ENCODE measurements at regions not wholly inside any gene's neighbourhood (a gene's known extent, or its start where the extent isn't known, plus 50 kb on each side); places are given as distances from the start of the nearest gene placed in this dataset.

DNA sequence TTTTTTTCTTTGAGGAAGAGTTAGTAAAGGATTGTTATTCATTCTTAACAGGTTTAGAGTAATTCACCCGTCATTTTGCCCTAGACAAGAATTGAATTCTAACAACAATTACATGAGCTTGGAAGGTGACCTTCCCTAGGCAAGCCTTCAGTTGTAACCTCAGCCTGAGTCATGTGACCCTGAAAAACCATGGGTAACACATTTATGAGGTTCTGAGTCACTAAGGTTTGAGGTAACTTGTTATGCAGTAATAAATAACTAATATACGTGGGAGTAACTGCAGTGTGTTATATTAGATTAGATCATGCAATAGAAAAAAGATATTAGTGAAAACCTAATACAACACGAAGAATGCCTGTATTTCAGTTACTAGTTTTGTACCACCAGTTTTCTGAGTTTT is 237.6 kb upstream of the NDN start:
- Histone ChIP-seq H3K14ac (ENCODE audit: low read length) (no peak overlapping the region), H3K36me3 (ENCODE audit: control insufficient read depth in 1 of 2, insufficient read depth in 2 of 2, low read length in 2 of 2) (no peaks in the 10 kb centered on the region), H3K79me1 (ENCODE audit: low read length) (no peaks in the 10 kb centered on the region), H3K4me2 (ENCODE audit: low read length) (no peak overlapping the region), H3K27me3 (ENCODE audit: insufficient read depth, low read length) (no peaks in the 10 kb centered on the region), H3K4ac (ENCODE audit: low read depth, low read length) (no peak overlapping the region), H3K9me3 (ENCODE audit: insufficient read depth, low read depth, low read length) (peaks cover 2% of the 10 kb centered on the region), H2BK120ac (ENCODE audit: insufficient read depth, low read length, poor library complexity) (no peak overlapping the region), H4K12ac (ENCODE audit: low read depth, low read length) (no peak overlapping the region), H2AFZ (ENCODE audit: insufficient read depth, low read length, poor library complexity) (no peak overlapping the region), H2AK5ac (ENCODE audit: low read length) (no peak overlapping the region), H3K18ac (ENCODE audit: low read length) (no peak overlapping the region), H2BK5ac (ENCODE audit: low read depth, low read length, poor library complexity) (no peak overlapping the region), H3K4me3 (ENCODE audit: low read depth, low read length) (no peak overlapping the region), H3K23ac (ENCODE audit: low read length) (no peak overlapping the region), H2BK12ac (ENCODE audit: low read length) (no peak overlapping the region), H4K91ac (ENCODE audit: low read depth, low read length) (no peak overlapping the region), H3K4me1 (ENCODE audit: control insufficient read depth in 1 of 2, insufficient read depth in 2 of 2, low read length in 2 of 2) (no peaks in the 10 kb centered on the region), H3K9ac (ENCODE audit: low read length) (no peak overlapping the region), H3K79me2 (ENCODE audit: control insufficient read depth, insufficient read depth, low read length, poor library complexity) (no peaks in the 10 kb centered on the region), H4K8ac (ENCODE audit: low read depth, low read length) (no peak overlapping the region), H3K27ac (ENCODE audit: low read depth, low read length) (no peak overlapping the region)
- WGBS (ENCODE audit: extremely low coverage, insufficient coverage, insufficient read length): no CpG with 5 or more reads among the region's 3 CpGs
- no peak for DNase-seq

DNA sequence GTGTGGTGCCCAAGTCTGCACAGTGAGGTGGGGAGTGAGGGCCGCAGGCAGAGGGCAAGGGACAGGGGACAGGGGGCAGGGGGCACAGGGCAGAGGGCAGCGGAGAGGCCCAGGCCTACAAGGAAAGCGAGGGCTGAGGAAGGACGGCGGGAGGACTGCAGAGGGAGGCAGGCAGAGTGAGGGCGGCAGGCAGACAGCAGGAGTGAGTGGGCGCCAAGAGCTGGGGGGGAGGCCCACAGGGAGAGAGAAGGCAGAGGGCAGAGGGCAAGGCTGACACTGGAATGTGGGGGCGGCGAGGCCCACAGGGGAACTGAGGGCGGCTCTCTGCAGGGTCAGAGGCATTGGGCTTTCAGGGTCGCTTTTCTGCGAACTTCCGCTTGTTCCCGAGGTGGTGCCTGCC is 267.8 kb upstream of the NDN start:
- Histone ChIP-seq H3K79me2 (ENCODE audit: control insufficient read depth, insufficient read depth, low read length, poor library complexity) (no peaks in the 10 kb centered on the region), H4K12ac (ENCODE audit: low read depth, low read length) (no peak overlapping the region), H2AFZ (ENCODE audit: insufficient read depth, low read length, poor library complexity) (no peak overlapping the region), H3K27ac (ENCODE audit: low read depth, low read length) (no peak overlapping the region), H3K14ac (ENCODE audit: low read length) (no peak overlapping the region), H3K9me3 (ENCODE audit: insufficient read depth, low read depth, low read length) (peaks cover 5% of the 10 kb centered on the region), H3K4me3 (ENCODE audit: low read depth, low read length) (peak overlapping the region; percentile 20), H2AK5ac (ENCODE audit: low read length) (no peak overlapping the region), H3K23ac (ENCODE audit: low read length) (no peak overlapping the region), H3K36me3 (ENCODE audit: control insufficient read depth in 1 of 2, insufficient read depth in 2 of 2, low read length in 2 of 2) (no peaks in the 10 kb centered on the region), H3K4me1 (ENCODE audit: control insufficient read depth in 1 of 2, insufficient read depth in 2 of 2, low read length in 2 of 2) (no peaks in the 10 kb centered on the region), H3K4me2 (ENCODE audit: low read length) (no peak overlapping the region), H2BK12ac (ENCODE audit: low read length) (no peak overlapping the region), H2BK120ac (ENCODE audit: insufficient read depth, low read length, poor library complexity) (no peak overlapping the region), H3K79me1 (ENCODE audit: low read length) (no peaks in the 10 kb centered on the region), H3K18ac (ENCODE audit: low read length) (no peak overlapping the region), H4K8ac (ENCODE audit: low read depth, low read length) (no peak overlapping the region), H3K9ac (ENCODE audit: low read length) (no peak overlapping the region), H2BK5ac (ENCODE audit: low read depth, low read length, poor library complexity) (no peak overlapping the region), H4K91ac (ENCODE audit: low read depth, low read length) (no peak overlapping the region), H3K4ac (ENCODE audit: low read depth, low read length) (no peak overlapping the region), H3K27me3 (ENCODE audit: insufficient read depth, low read length) (no peaks in the 10 kb centered on the region)
- no peak for DNase-seq
- no CpG with 5 or more reads among the region's 14 CpGs for WGBS (ENCODE audit: extremely low coverage, insufficient coverage, insufficient read length)

DNA sequence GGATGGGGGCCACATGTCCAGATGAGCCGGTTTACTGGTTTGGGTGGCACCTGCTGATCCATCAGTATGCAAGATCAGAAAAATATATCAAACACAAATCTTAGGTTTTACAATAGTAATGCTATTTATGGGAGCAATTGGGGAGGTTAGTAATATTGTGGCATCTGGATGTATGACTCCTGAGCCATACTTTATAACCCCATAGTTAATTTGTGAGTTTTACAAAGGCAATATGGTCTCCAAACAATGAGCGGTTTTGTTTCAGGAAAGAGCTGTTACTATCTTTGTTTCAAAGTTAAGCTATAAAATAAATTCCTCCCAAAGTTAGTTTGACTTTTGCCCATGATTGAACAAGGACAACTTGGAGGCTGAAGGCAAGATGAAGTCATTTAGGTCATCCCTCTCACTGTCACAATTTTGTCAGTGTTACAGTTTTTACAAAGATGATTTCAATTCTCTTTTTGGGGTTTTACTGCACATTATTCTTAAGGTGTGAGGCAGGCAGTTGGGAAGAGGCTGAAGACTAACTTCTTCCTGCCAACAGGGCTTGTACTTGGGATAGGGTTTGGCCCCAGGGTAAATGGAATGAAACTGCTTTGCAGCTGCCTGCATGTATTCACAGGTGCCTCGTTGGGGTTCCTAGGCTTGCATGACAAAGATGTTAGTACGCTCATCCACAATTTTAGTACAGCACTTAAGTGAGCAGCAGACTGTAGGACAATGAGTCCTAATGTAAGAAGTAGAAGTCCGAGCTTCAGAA is 296.6 kb upstream of the NDN start:
- H2BK120ac ChIP-seq (ENCODE audit: insufficient read depth, low read length, poor library complexity): no peak overlapping the region
- no peak overlapping the region for H2AK5ac ChIP-seq (ENCODE audit: low read length)
- H3K9me3 ChIP-seq (ENCODE audit: insufficient read depth, low read depth, low read length): peaks cover 2% of the 10 kb centered on the region
- no peaks in the 10 kb centered on the region for H3K79me2 ChIP-seq (ENCODE audit: control insufficient read depth, insufficient read depth, low read length, poor library complexity)
- H3K36me3 ChIP-seq (ENCODE audit: control insufficient read depth in 1 of 2, insufficient read depth in 2 of 2, low read length in 2 of 2): no peaks in the 10 kb centered on the region
- no peak overlapping the region for H3K14ac ChIP-seq (ENCODE audit: low read length)
- H3K23ac ChIP-seq (ENCODE audit: low read length): no peak overlapping the region
- H3K79me1 ChIP-seq (ENCODE audit: low read length): no peaks in the 10 kb centered on the region
- no peak overlapping the region for H3K4me2 ChIP-seq (ENCODE audit: low read length)
- no CpG with 5 or more reads among the region's 5 CpGs for WGBS (ENCODE audit: extremely low coverage, insufficient coverage, insufficient read length)
- no peak overlapping the region for H4K91ac ChIP-seq (ENCODE audit: low read depth, low read length)
- no peaks in the 10 kb centered on the region for H3K27me3 ChIP-seq (ENCODE audit: insufficient read depth, low read length)
- no peak overlapping the region for H3K9ac ChIP-seq (ENCODE audit: low read length)
- no peak overlapping the region for H3K4ac ChIP-seq (ENCODE audit: low read depth, low read length)
- no peak overlapping the region for H2AFZ ChIP-seq (ENCODE audit: insufficient read depth, low read length, poor library complexity)
- no peak for DNase-seq
- no peak overlapping the region for H3K18ac ChIP-seq (ENCODE audit: low read length)
- H2BK5ac ChIP-seq (ENCODE audit: low read depth, low read length, poor library complexity): no peak overlapping the region
- H3K27ac ChIP-seq (ENCODE audit: low read depth, low read length): no peak overlapping the region
- no peak overlapping the region for H4K12ac ChIP-seq (ENCODE audit: low read depth, low read length)
- H3K4me1 ChIP-seq (ENCODE audit: control insufficient read depth in 1 of 2, insufficient read depth in 2 of 2, low read length in 2 of 2): no peaks in the 10 kb centered on the region
- H4K8ac ChIP-seq (ENCODE audit: low read depth, low read length): no peak overlapping the region
- H3K4me3 ChIP-seq (ENCODE audit: low read depth, low read length): no peak overlapping the region
- H2BK12ac ChIP-seq (ENCODE audit: low read length): no peak overlapping the region

- no peaks in the 10 kb centered on the region for H3K79me2 ChIP-seq (ENCODE audit: control insufficient read depth, insufficient read depth, low read length, poor library complexity)
- no peaks in the 10 kb centered on the region for H3K4me1 ChIP-seq (ENCODE audit: control insufficient read depth in 1 of 2, insufficient read depth in 2 of 2, low read length in 2 of 2)
- H2BK12ac ChIP-seq (ENCODE audit: low read length): no peak overlapping the region
- no peaks in the 10 kb centered on the region for H3K79me1 ChIP-seq (ENCODE audit: low read length)
- H3K36me3 ChIP-seq (ENCODE audit: control insufficient read depth in 1 of 2, insufficient read depth in 2 of 2, low read length in 2 of 2): no peaks in the 10 kb centered on the region
- H3K23ac ChIP-seq (ENCODE audit: low read length): no peak overlapping the region
- H3K9me3 ChIP-seq (ENCODE audit: insufficient read depth, low read depth, low read length): peaks cover 12% of the 10 kb centered on the region
- H2BK120ac ChIP-seq (ENCODE audit: insufficient read depth, low read length, poor library complexity): no peak overlapping the region
- WGBS (ENCODE audit: extremely low coverage, insufficient coverage, insufficient read length): no CpG with 5 or more reads among the region's 4 CpGs
- no peak overlapping the region for H3K27ac ChIP-seq (ENCODE audit: low read depth, low read length)
- H3K4me3 ChIP-seq (ENCODE audit: low read depth, low read length): no peak overlapping the region
- no peak overlapping the region for H3K4me2 ChIP-seq (ENCODE audit: low read length)
- no peak overlapping the region for H4K91ac ChIP-seq (ENCODE audit: low read depth, low read length)
- H3K4ac ChIP-seq (ENCODE audit: low read depth, low read length): no peak overlapping the region
- H4K8ac ChIP-seq (ENCODE audit: low read depth, low read length): no peak overlapping the region
- no peak overlapping the region for H4K12ac ChIP-seq (ENCODE audit: low read depth, low read length)
- no peak overlapping the region for H3K14ac ChIP-seq (ENCODE audit: low read length)
- no peak overlapping the region for H3K9ac ChIP-seq (ENCODE audit: low read length)
- no peak for DNase-seq
- no peak overlapping the region for H3K18ac ChIP-seq (ENCODE audit: low read length)
- no peak overlapping the region for H2AK5ac ChIP-seq (ENCODE audit: low read length)
- H2AFZ ChIP-seq (ENCODE audit: insufficient read depth, low read length, poor library complexity): no peak overlapping the region
- no peak overlapping the region for H2BK5ac ChIP-seq (ENCODE audit: low read depth, low read length, poor library complexity)
- H3K27me3 ChIP-seq (ENCODE audit: insufficient read depth, low read length): no peaks in the 10 kb centered on the region
These were observed 307.2 kb upstream of the NDN start for GRCh38 chr15:23994273-23994672.
